GM23248 (cell line): ENCODE measurements at regions not wholly inside any gene's neighbourhood (a gene's known extent, or its start where the extent isn't known, plus 50 kb on each side); places are given as distances from the start of the nearest gene placed in this dataset.
"Not testable (repeated sequence)": the region's sequence is repeated elsewhere in the genome, so short reads cannot be mapped to it uniquely, and the experiment has no call there.

Experiments used
- DNase-seq: peaks from one replicate; pipeline ENCODE4 v3.0.0-alpha.2; 2015
- H2AFZ ChIP-seq: fragments of 200-600 bp; sonication (generic); 2 replicates; pipeline ENCODE4 v1.6.1; 2016; ENCODE audit warnings: antibody characterized with exemption
- H3F3A ChIP-seq: fragments of 200-600 bp; sonication (generic); 2 replicates; pipeline ENCODE4 v1.6.1; 2016; ENCODE audit warnings: mild to moderate bottlenecking, antibody characterized with exemption, mixed run types; ENCODE audit not compliant: insufficient read depth
- H3K27ac ChIP-seq: fragments of 200-600 bp; sonication (generic); 2 replicates; pipeline ENCODE4 v1.5.1; 2016; ENCODE audit warnings: mild to moderate bottlenecking
- H3K27me3 ChIP-seq: fragments of 200-600 bp; sonication (generic); replicated peaks from 2 replicates; pipeline ENCODE4 v1.6.1; 2016; ENCODE audit warnings: mild to moderate bottlenecking; ENCODE audit not compliant: insufficient read depth
- H3K36me3 ChIP-seq: fragments of 200-600 bp; sonication (generic); 2 replicates; pipeline ENCODE4 v1.6.1; 2016; ENCODE audit warnings: low read depth, mild to moderate bottlenecking
- H3K4me1 ChIP-seq: fragments of 200-600 bp; sonication (generic); 2 replicates; pipeline ENCODE4 v1.6.1; 2016; ENCODE audit warnings: mild to moderate bottlenecking; ENCODE audit not compliant: insufficient read depth
- H3K4me2 ChIP-seq: fragments of 200-600 bp; sonication (generic); one replicate; pipeline ENCODE4 v1.6.1; 2016; ENCODE audit warnings: mild to moderate bottlenecking; ENCODE audit not compliant: unreplicated experiment
- H3K4me3 ChIP-seq: fragments of 200-600 bp; sonication (generic); 2 replicates; pipeline ENCODE4 v1.5.1; 2016; ENCODE audit warnings: mild to moderate bottlenecking
- H3K79me2 ChIP-seq: fragments of 200-600 bp; sonication (generic); 2 replicates; pipeline ENCODE4 v1.6.1; 2016; ENCODE audit warnings: mild to moderate bottlenecking; ENCODE audit not compliant: insufficient read depth
- H3K9ac ChIP-seq: fragments of 200-600 bp; sonication (generic); 2 replicates; pipeline ENCODE4 v1.6.1; 2016; ENCODE audit warnings: mild to moderate bottlenecking
- H3K9me2 ChIP-seq: fragments of 200-600 bp; sonication (generic); 2 replicates; pipeline ENCODE4 v1.6.1; 2016; ENCODE audit warnings: mixed run types, mild to moderate bottlenecking, moderate library complexity; ENCODE audit not compliant: insufficient read depth
- H3K9me3 ChIP-seq: fragments of 200-600 bp; sonication (generic); one replicate; pipeline ENCODE4 v1.6.1; 2017; ENCODE audit warnings: low read depth
- H4K20me1 ChIP-seq: fragments of 200-600 bp; sonication (generic); 2 replicates; pipeline ENCODE4 v1.6.0; 2016; ENCODE audit not compliant: insufficient read depth
- EZH2 ChIP-seq: fragments of 200-600 bp; sonication (generic); IDR thresholded peaks from 2 replicates; pipeline ENCODE4 v1.6.1; 2018; ENCODE audit warnings: antibody characterized with exemption, mild to moderate bottlenecking; ENCODE audit not compliant: insufficient read depth, poor library complexity, severe bottlenecking
- EZH2phosphoT487 ChIP-seq: fragments of 200-600 bp; sonication (generic); IDR thresholded peaks from 2 replicates; pipeline ENCODE4 v1.6.1; 2018; ENCODE audit warnings: antibody characterized with exemption, moderate library complexity, mild to moderate bottlenecking, low read depth; ENCODE audit not compliant: insufficient read depth
- WGBS, 2 experiments: methylation state at CpG; one replicate each; pipeline ENCODE4 v1.1.6; 2015 to 2017; ENCODE audit warnings: low lambda C conversion rate in 2 of 2, low coverage in 1 of 2; ENCODE audit errors: missing lambda C conversion rate in 2 of 2; 5-methylcytosine and 5-hydroxymethylcytosine counted together
- in situ Hi-C: fragments of 300-500 bp; cut with MboI; formaldehyde crosslinking; loops from 2 replicates; pipeline ENCODE4 v1.15.0; 2020

GRCh38 chr9:30060976-30061375 lies 2323.5 kb upstream of the ACO1 start:
- no peaks in the 10 kb centered on the region for H4K20me1 ChIP-seq
- in situ Hi-C loops: no loop called here
- H3K4me1 ChIP-seq: no peaks in the 10 kb centered on the region
- H3K4me3 ChIP-seq: no peak overlapping the region
- no peaks in the 10 kb centered on the region for H3K27me3 ChIP-seq
- H3F3A ChIP-seq: no peaks in the 10 kb centered on the region
- H3K36me3 ChIP-seq: no peaks in the 10 kb centered on the region
- TF ChIP-seq EZH2: no peak
- TF ChIP-seq EZH2phosphoT487: no peak
- H3K27ac ChIP-seq: no peak overlapping the region
- no peak for DNase-seq
- no peaks in the 10 kb centered on the region for H3K79me2 ChIP-seq
- H3K9me2 ChIP-seq: no peaks in the 10 kb centered on the region
- no peak overlapping the region for H2AFZ ChIP-seq
- no peaks in the 10 kb centered on the region for H3K9me3 ChIP-seq
- no peak overlapping the region for H3K4me2 ChIP-seq
- H3K9ac ChIP-seq: no peak overlapping the region

- Histone ChIP-seq H3K9ac (no peak overlapping the region), H4K20me1 (no peaks in the 10 kb centered on the region), H3K36me3 (no peaks in the 10 kb centered on the region), H3K27me3 (no peaks in the 10 kb centered on the region), H3K4me2 (no peak overlapping the region), H3K4me3 (no peak overlapping the region), H3K9me2 (no peaks in the 10 kb centered on the region), H3K27ac (no peak overlapping the region), H3K4me1 (no peaks in the 10 kb centered on the region), H3F3A (no peaks in the 10 kb centered on the region), H3K79me2 (no peaks in the 10 kb centered on the region), H3K9me3 (no peaks in the 10 kb centered on the region), H2AFZ (no peak overlapping the region)
- 28 to 38% methylated on average over 8 of the region's 8 CpGs for WGBS, 2 experiments
- TF ChIP-seq EZH2phosphoT487 (no peak), EZH2 (no peak)
- DNase-seq: no peak
- in situ Hi-C loops: no loop called here
Measured at GRCh38 chr9:30065888-30066287, 2318.6 kb upstream of the ACO1 start.

- DNase-seq, H2AFZ ChIP-seq, H3K27ac ChIP-seq, H3K9me2 ChIP-seq, H3K9ac ChIP-seq, H4K20me1 ChIP-seq, H3K9me3 ChIP-seq, H3K79me2 ChIP-seq, in situ Hi-C loops, H3F3A ChIP-seq, H3K4me2 ChIP-seq, H3K27me3 ChIP-seq, H3K4me3 ChIP-seq, H3K4me1 ChIP-seq, H3K36me3 ChIP-seq: not testable (repeated sequence)
- 38 to 42% methylated on average over 3 of the region's 3 CpGs for WGBS, 2 experiments
Measured at GRCh38 chr9:30069236-30069635, 2315.2 kb upstream of the ACO1 start.

- H3K4me3 ChIP-seq: no peak overlapping the region
- 57 to 61% methylated on average over 15 of the region's 15 CpGs for WGBS, 2 experiments
- DNase-seq: no peak
- TF ChIP-seq EZH2phosphoT487 (no peak), EZH2 (no peak)
- no peaks in the 10 kb centered on the region for H3K27me3 ChIP-seq
- no peaks in the 10 kb centered on the region for H3F3A ChIP-seq
- H3K4me2 ChIP-seq: no peak overlapping the region
- H3K27ac ChIP-seq: no peak overlapping the region
- no peaks in the 10 kb centered on the region for H3K79me2 ChIP-seq
- H3K9me3 ChIP-seq: no peaks in the 10 kb centered on the region
- H3K9ac ChIP-seq: no peak overlapping the region
- no peaks in the 10 kb centered on the region for H4K20me1 ChIP-seq
- H2AFZ ChIP-seq: no peak overlapping the region
- H3K4me1 ChIP-seq: no peaks in the 10 kb centered on the region
- H3K36me3 ChIP-seq: no peaks in the 10 kb centered on the region
- in situ Hi-C loops: no loop called here
- H3K9me2 ChIP-seq: no peaks in the 10 kb centered on the region
Measured at GRCh38 chr9:30075022-30075421, 2309.4 kb upstream of the ACO1 start.

GRCh38 chr9:30075451-30076199 lies 2308.8 kb upstream of the ACO1 start:
- TF ChIP-seq EZH2phosphoT487 (no peak), EZH2 (no peak)
- H3K9ac ChIP-seq: no peak overlapping the region
- H3K27ac ChIP-seq: no peak overlapping the region
- no peaks in the 10 kb centered on the region for H3K9me2 ChIP-seq
- H3K79me2 ChIP-seq: no peaks in the 10 kb centered on the region
- in situ Hi-C loops: no loop called here
- no peaks in the 10 kb centered on the region for H3F3A ChIP-seq
- H2AFZ ChIP-seq: no peak overlapping the region
- H3K4me2 ChIP-seq: no peak overlapping the region
- no peak overlapping the region for H3K4me3 ChIP-seq
- no peaks in the 10 kb centered on the region for H3K27me3 ChIP-seq
- no peaks in the 10 kb centered on the region for H3K36me3 ChIP-seq
- H4K20me1 ChIP-seq: no peaks in the 10 kb centered on the region
- H3K4me1 ChIP-seq: no peaks in the 10 kb centered on the region
- 39 to 50% methylated on average over 3 of the region's 3 CpGs for WGBS, 2 experiments
- no peak for DNase-seq
- H3K9me3 ChIP-seq: no peaks in the 10 kb centered on the region
